Esophagus squamous epithelium (tissue), 4 donors: ENCODE measurements at regions not wholly inside any gene's neighbourhood (a gene's known extent, or its start where the extent isn't known, plus 50 kb on each side); places are given as distances from the start of the nearest gene placed in this dataset.

ENCODE experiments used
- CTCF ChIP-seq, 6 experiments: fragments of 450-650 bp in 4 of 6; fragments of 200-600 bp in 2 of 6; sonication (generic) in 2 of 6; IDR thresholded peaks; one replicate each; pipeline ENCODE4 v1.5.1; 2016 to 2019; ENCODE audit warnings: antibody characterized with exemption in 6 of 6, mild to moderate bottlenecking in 4 of 6, moderate library complexity in 4 of 6
- POLR2A ChIP-seq, 4 donors: fragments of 450-650 bp; IDR thresholded peaks; one replicate each; pipeline ENCODE4 v1.6.1; 2017; ENCODE audit warnings: antibody characterized with exemption in 4 of 4, mild to moderate bottlenecking in 4 of 4, moderate library complexity in 3 of 4

DNA sequence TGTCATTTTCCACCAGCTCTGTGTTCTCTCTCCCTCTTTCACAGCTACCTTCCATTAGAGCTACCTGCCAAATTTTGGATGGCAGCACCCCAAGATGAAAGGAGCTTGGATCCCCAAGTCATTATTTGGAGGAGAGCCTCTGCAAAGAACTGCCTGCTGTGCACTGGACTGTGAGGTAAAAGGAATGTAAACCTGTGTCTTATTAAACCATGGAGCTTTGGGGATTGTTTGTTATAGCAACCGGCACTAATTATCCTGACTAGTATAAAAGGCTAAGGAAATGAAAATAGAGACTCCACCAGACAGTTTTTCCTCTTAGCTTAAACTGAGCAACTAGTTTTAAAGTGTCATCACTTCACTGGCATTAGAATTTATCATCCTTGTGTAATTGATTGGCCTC is 191.6 kb upstream of the DTNBP1 start:
- TF ChIP-seq CTCF (IDR thresholded peaks at IDR 0.05) (no peak), POLR2A (IDR thresholded peaks at IDR 0.05) (no peak)
